K562 (cell line): ENCODE measurements at regions not wholly inside any gene's neighbourhood (a gene's known extent, or its start where the extent isn't known, plus 50 kb on each side); places are given as distances from the start of the nearest gene placed in this dataset.

Source experiments
- ATAC-seq: fragments of 200-7000 bp; cut with Tn5 transposase; 3 replicates; pipeline ENCODE4 v1.9.1; 2020; ENCODE audit warnings: moderate library complexity
- BruUV-seq: library from RNA; stranded (reverse); fragments of 400-500 nt; replicated peaks from 2 replicates; lab custom pipeline; 2021; lab: Mats Ljungman, UMichigan
- CTCF ChIA-PET: fragments of 300-600 bp; formaldehyde crosslinking; extraction: SDS; loops from one replicate; lab custom pipeline; 2021; ENCODE audit warnings: low intra/inter-chr PET ratio; lab: Yijun Ruan, JAX
- POLR2A ChIA-PET: fragments of 300-600, 350-650 bp; sonication (Branson Sonifier 250); formaldehyde crosslinking; extraction: SDS; loops from one replicate; lab custom pipeline; 2021; ENCODE audit warnings: antibody characterized with exemption, inconsistent platforms; lab: Yijun Ruan, JAX
- DNase-seq, 4 experiments: peaks; one replicate each; pipeline versions ENCODE4 v3.0.0 to v3.0.0-alpha.2; 2011 to 2018; ENCODE audit warnings: low spot score in 3 of 4, mixed read lengths in 3 of 4; ENCODE audit errors: extremely low read depth in 1 of 4
- FAIRE-seq: peaks from 2 replicates; lab custom pipeline; 2011; peaks lifted over from hg19 to GRCh38; lab: Jason Lieb, UNC
- H2AFZ ChIP-seq: 2 replicates; pipeline ENCODE4 v1.6.0; 2011; ENCODE audit warnings: low read depth, low read length, control low read depth, inconsistent platforms
- H3K27ac ChIP-seq: fragments of 200-600 bp; 3 replicates; pipeline ENCODE4 v1.8.0; 2011; ENCODE audit warnings: low read depth, mild to moderate bottlenecking, control low read depth, inconsistent platforms, low read length, moderate library complexity, mixed read lengths; ENCODE audit errors: extremely low read depth
- H3K27me3 ChIP-seq, 2 experiments: fragments of 300-600 bp in 1 of 2; 2 replicates in 1 of 2; 3 replicates in 1 of 2; pipeline versions ENCODE4 v1.6.0 to v1.8.0; 2011; ENCODE audit warnings: inconsistent platforms in 2 of 2, low read length in 2 of 2, mild to moderate bottlenecking in 1 of 2, mixed read lengths in 1 of 2, moderate library complexity in 1 of 2; ENCODE audit not compliant: control insufficient read depth in 2 of 2, insufficient read depth in 2 of 2
- H3K36me3 ChIP-seq: fragments of 300-600 bp; 3 replicates; pipeline ENCODE4 v1.8.0; 2011; ENCODE audit warnings: mild to moderate bottlenecking, low read length, inconsistent platforms; ENCODE audit not compliant: control insufficient read depth, insufficient read depth
- H3K4me1 ChIP-seq, 2 experiments: fragments of 200-600 bp in 1 of 2; replicated peaks in 1 of 2; 2 replicates in 1 of 2; 3 replicates in 1 of 2; pipeline versions ENCODE4 v1.5.1 to v1.8.0; 2011; ENCODE audit warnings: inconsistent platforms in 2 of 2, low read length in 2 of 2, mild to moderate bottlenecking in 1 of 2, mixed read lengths in 1 of 2, moderate library complexity in 1 of 2; ENCODE audit not compliant: control insufficient read depth in 2 of 2, insufficient read depth in 2 of 2
- H3K4me2 ChIP-seq: 2 replicates; pipeline ENCODE4 v1.6.1; 2011; ENCODE audit warnings: low read length, control low read depth, inconsistent platforms, mixed read lengths; ENCODE audit not compliant: insufficient read depth
- H3K4me3 ChIP-seq: fragments of 200-600 bp; sonication (generic), shearing (Covaris generic); 2 replicates; pipeline ENCODE4 v1.5.1; 2016; ENCODE audit warnings: control low read depth, inconsistent platforms
- H3K79me2 ChIP-seq: fragments of 200-600 bp; 3 replicates; pipeline ENCODE4 v1.8.0; 2011; ENCODE audit warnings: low read length, inconsistent platforms; ENCODE audit not compliant: control insufficient read depth, insufficient read depth
- H3K9ac ChIP-seq, 2 experiments: 2 replicates each; pipeline versions ENCODE4 v1.6.0 to v1.6.1; 2011; ENCODE audit warnings: low read depth in 2 of 2, low read length in 2 of 2, control low read depth in 1 of 2, inconsistent platforms in 1 of 2, mild to moderate bottlenecking in 1 of 2, mixed read lengths in 1 of 2; ENCODE audit not compliant: insufficient read depth in 1 of 2
- H3K9me1 ChIP-seq: one replicate; pipeline ENCODE4 v1.6.0; 2011; ENCODE audit warnings: inconsistent platforms, mild to moderate bottlenecking, low read length, moderate library complexity; ENCODE audit not compliant: control insufficient read depth, insufficient read depth
- H3K9me3 ChIP-seq: replicated peaks from 2 replicates; pipeline ENCODE4 v1.5.1; 2011; ENCODE audit warnings: low read depth, low read length, inconsistent platforms; ENCODE audit not compliant: control insufficient read depth, insufficient read depth
- H4K20me1 ChIP-seq: replicated peaks from 2 replicates; pipeline ENCODE4 v1.6.1; 2011; ENCODE audit warnings: low read length, inconsistent platforms, mixed read lengths; ENCODE audit not compliant: control insufficient read depth, insufficient read depth
- CBX5 ChIP-seq: IDR thresholded peaks from 2 replicates; pipeline ENCODE4 v1.6.1; 2014; ENCODE audit warnings: low read depth, borderline replicate concordance
- ELF1 ChIP-seq: fragments of 200-800 bp; sonication (Bioruptor generic); IDR thresholded peaks from 2 replicates; pipeline ENCODE4 v1.6.1; 2016; ENCODE audit warnings: missing genetic modification characterization, missing compliant biosample characterization
- LCOR ChIP-seq: sonication (generic); formaldehyde crosslinking; IDR thresholded peaks from 2 replicates; pipeline ENCODE4 v1.8.0; 2022; ENCODE audit warnings: mild to moderate bottlenecking, missing genetic modification reagents
- MTA2 ChIP-seq: fragments of 450-650 bp; IDR thresholded peaks from 2 replicates; pipeline ENCODE4 v1.6.1; 2016; ENCODE audit warnings: low read depth
- NR2C2 ChIP-seq, 2 experiments: fragments of 200-800 bp in 1 of 2; sonication (Bioruptor generic) in 1 of 2; sonication (generic) in 1 of 2; formaldehyde crosslinking in 1 of 2; IDR thresholded peaks; 2 replicates each; pipeline versions ENCODE4 v1.6.1 to v1.8.0; 2016 to 2022; ENCODE audit warnings: mild to moderate bottlenecking in 1 of 2, missing compliant biosample characterization in 1 of 2, missing genetic modification characterization in 1 of 2, missing genetic modification reagents in 1 of 2
- RREB1 ChIP-seq: fragments of 250-450 bp; sonication (Bioruptor Pico); IDR thresholded peaks from 2 replicates; pipeline ENCODE4 v1.4.0; 2020
- SOX6 ChIP-seq: fragments of 450-650 bp; IDR thresholded peaks from 2 replicates; pipeline ENCODE4 v1.6.1; 2014; ENCODE audit warnings: mild to moderate bottlenecking
- ZNF24 ChIP-seq: fragments of 450-650 bp; IDR thresholded peaks from 2 replicates; pipeline ENCODE4 v1.6.1; 2016
- WGBS: fragments of 100-300 bp; shearing (Covaris generic); methylation state at CpG from one replicate; pipeline ENCODE4 v1.1.6; 2016; ENCODE audit warnings: low coverage, mixed read lengths; ENCODE audit not compliant: insufficient coverage; ENCODE audit errors: missing lambda C conversion rate; 5-methylcytosine and 5-hydroxymethylcytosine counted together
- in situ Hi-C: fragments of 300-500 bp; cut with MboI; formaldehyde crosslinking; loops from 4 replicates; pipeline ENCODE4 v1.15.0; 2018; ENCODE audit warnings: inconsistent platforms, mixed read lengths
- intact Hi-C: fragments of 100-400 bp; cut with micrococcal nuclease; formaldehyde crosslinking; loops from 2 replicates; pipeline ENCODE4 v1.14.2; 2022
- TF ChIP-seq, protein P1 (sequence below): sonication (generic); formaldehyde crosslinking; IDR thresholded peaks from 2 replicates; pipeline ENCODE4 v1.8.1; 2022; ENCODE audit warnings: missing genetic modification reagents
- TF ChIP-seq, protein P2 (sequence below): sonication (generic); formaldehyde crosslinking; IDR thresholded peaks from 2 replicates; pipeline ENCODE4 v1.8.0; 2023; ENCODE audit warnings: mild to moderate bottlenecking, missing genetic modification reagents
- TF ChIP-seq, protein P3 (sequence below), 2 experiments: fragments of 450-650 bp; IDR thresholded peaks; 2 replicates each; pipeline ENCODE4 v1.6.1; 2018; ENCODE audit warnings: mild to moderate bottlenecking in 2 of 2, low read depth in 1 of 2; ENCODE audit not compliant: partially characterized antibody in 2 of 2

DNA sequence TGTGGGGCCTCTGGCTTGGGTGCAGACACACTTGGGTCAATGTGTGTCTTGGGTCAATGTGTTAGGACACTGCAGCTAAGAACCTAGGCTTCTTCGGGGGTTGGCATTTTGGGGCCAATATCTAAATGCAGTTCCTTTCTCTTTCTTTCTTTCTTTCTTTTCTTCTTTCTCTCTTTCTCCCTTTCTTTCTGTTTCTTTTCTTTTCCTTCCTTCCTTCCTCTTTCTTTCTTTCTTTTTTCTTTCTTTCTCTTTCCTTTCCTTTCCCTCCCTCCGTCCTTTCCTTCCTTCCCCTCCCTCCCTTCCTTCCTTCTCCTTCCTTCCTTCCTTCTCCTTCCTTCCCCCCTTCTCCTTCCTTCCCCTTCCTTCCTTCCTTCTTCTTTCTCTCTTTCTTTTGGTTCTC is 57.7 kb upstream of the OSR1 start:
- BruUV-seq: no TSS peak
- H4K20me1 ChIP-seq: no peaks in the 10 kb centered on the region
- DNase-seq (no peak), FAIRE-seq (no peak), ATAC-seq (no peak)
- H3K4me1 ChIP-seq: no peaks in the 10 kb centered on the region
- H3K27ac ChIP-seq: no peak overlapping the region
- intact Hi-C loops (no loop called here), in situ Hi-C loops (no loop called here)
- no peaks in the 10 kb centered on the region for H3K9me1 ChIP-seq
- POLR2A ChIA-PET: no interaction called here
- no peak overlapping the region for H2AFZ ChIP-seq
- CTCF ChIA-PET: no interaction called here
- no peaks in the 10 kb centered on the region for H3K79me2 ChIP-seq
- no peaks in the 10 kb centered on the region for H3K27me3 ChIP-seq
- no peaks in the 10 kb centered on the region for H3K36me3 ChIP-seq
- H3K9ac ChIP-seq: no peak overlapping the region
- no peaks in the 10 kb centered on the region for H3K9me3 ChIP-seq
- H3K4me2 ChIP-seq: no peak overlapping the region
- 0% methylated on average over 2 of the region's 2 CpGs for WGBS
- H3K4me3 ChIP-seq: no peak overlapping the region
- TF ChIP-seq, protein P1, sequence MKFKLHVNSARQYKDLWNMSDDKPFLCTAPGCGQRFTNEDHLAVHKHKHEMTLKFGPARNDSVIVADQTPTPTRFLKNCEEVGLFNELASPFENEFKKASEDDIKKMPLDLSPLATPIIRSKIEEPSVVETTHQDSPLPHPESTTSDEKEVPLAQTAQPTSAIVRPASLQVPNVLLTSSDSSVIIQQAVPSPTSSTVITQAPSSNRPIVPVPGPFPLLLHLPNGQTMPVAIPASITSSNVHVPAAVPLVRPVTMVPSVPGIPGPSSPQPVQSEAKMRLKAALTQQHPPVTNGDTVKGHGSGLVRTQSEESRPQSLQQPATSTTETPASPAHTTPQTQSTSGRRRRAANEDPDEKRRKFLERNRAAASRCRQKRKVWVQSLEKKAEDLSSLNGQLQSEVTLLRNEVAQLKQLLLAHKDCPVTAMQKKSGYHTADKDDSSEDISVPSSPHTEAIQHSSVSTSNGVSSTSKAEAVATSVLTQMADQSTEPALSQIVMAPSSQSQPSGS (CRISPR knock-in tag): no peak
- TF ChIP-seq RREB1 (CRISPR knock-in tag): no peak
- TF ChIP-seq MTA2: no peak
- TF ChIP-seq SOX6: no peak
- TF ChIP-seq ELF1 (tag): no peak
- no peak for TF ChIP-seq LCOR
- TF ChIP-seq, protein P2, sequence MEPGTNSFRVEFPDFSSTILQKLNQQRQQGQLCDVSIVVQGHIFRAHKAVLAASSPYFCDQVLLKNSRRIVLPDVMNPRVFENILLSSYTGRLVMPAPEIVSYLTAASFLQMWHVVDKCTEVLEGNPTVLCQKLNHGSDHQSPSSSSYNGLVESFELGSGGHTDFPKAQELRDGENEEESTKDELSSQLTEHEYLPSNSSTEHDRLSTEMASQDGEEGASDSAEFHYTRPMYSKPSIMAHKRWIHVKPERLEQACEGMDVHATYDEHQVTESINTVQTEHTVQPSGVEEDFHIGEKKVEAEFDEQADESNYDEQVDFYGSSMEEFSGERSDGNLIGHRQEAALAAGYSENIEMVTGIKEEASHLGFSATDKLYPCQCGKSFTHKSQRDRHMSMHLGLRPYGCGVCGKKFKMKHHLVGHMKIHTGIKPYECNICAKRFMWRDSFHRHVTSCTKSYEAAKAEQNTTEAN: no peak
- TF ChIP-seq ZNF24: no peak
- TF ChIP-seq, protein P3, sequence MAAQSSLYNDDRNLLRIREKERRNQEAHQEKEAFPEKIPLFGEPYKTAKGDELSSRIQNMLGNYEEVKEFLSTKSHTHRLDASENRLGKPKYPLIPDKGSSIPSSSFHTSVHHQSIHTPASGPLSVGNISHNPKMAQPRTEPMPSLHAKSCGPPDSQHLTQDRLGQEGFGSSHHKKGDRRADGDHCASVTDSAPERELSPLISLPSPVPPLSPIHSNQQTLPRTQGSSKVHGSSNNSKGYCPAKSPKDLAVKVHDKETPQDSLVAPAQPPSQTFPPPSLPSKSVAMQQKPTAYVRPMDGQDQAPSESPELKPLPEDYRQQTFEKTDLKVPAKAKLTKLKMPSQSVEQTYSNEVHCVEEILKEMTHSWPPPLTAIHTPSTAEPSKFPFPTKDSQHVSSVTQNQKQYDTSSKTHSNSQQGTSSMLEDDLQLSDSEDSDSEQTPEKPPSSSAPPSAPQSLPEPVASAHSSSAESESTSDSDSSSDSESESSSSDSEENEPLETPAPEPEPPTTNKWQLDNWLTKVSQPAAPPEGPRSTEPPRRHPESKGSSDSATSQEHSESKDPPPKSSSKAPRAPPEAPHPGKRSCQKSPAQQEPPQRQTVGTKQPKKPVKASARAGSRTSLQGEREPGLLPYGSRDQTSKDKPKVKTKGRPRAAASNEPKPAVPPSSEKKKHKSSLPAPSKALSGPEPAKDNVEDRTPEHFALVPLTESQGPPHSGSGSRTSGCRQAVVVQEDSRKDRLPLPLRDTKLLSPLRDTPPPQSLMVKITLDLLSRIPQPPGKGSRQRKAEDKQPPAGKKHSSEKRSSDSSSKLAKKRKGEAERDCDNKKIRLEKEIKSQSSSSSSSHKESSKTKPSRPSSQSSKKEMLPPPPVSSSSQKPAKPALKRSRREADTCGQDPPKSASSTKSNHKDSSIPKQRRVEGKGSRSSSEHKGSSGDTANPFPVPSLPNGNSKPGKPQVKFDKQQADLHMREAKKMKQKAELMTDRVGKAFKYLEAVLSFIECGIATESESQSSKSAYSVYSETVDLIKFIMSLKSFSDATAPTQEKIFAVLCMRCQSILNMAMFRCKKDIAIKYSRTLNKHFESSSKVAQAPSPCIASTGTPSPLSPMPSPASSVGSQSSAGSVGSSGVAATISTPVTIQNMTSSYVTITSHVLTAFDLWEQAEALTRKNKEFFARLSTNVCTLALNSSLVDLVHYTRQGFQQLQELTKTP (IDR thresholded peaks at IDR 0.05; ENCODE audit: low read depth in 1 of 2, partially characterized antibody in 2 of 2): no peak
- TF ChIP-seq NR2C2 (CRISPR knock-in tag; IDR thresholded peaks at IDR 0.05): no peak
- no peak for TF ChIP-seq NR2C2 (tag; IDR thresholded peaks at IDR 0.05)
- no peak for TF ChIP-seq CBX5
